HepG2 (cell line): ENCODE measurements at regions not wholly inside any gene's neighbourhood (a gene's known extent, or its start where the extent isn't known, plus 50 kb on each side); places are given as distances from the start of the nearest gene placed in this dataset.

ENCODE experiments used
- CBX2 ChIP-seq, 2 experiments: fragments of 200-600 bp in 1 of 2; sonication (generic); formaldehyde crosslinking in 1 of 2; IDR thresholded peaks; 2 replicates each; pipeline versions ENCODE4 v1.7.0 to v1.8.1; 2018 to 2022; ENCODE audit warnings: low read depth in 2 of 2, low read length in 1 of 2, mild to moderate bottlenecking in 1 of 2, missing genetic modification reagents in 1 of 2
- TF ChIP-seq, protein P1 (sequence below): sonication (generic); formaldehyde crosslinking; IDR thresholded peaks from 2 replicates; pipeline ENCODE4 v1.4.0; 2020; ENCODE audit warnings: missing genetic modification reagents

- TF ChIP-seq CBX2 (IDR thresholded peaks at IDR 0.05; ENCODE audit: low read depth, low read length) (no peak), CBX2 (CRISPR knock-in tag; IDR thresholded peaks at IDR 0.05; ENCODE audit: low read depth) (no peak)
- TF ChIP-seq, protein P1, sequence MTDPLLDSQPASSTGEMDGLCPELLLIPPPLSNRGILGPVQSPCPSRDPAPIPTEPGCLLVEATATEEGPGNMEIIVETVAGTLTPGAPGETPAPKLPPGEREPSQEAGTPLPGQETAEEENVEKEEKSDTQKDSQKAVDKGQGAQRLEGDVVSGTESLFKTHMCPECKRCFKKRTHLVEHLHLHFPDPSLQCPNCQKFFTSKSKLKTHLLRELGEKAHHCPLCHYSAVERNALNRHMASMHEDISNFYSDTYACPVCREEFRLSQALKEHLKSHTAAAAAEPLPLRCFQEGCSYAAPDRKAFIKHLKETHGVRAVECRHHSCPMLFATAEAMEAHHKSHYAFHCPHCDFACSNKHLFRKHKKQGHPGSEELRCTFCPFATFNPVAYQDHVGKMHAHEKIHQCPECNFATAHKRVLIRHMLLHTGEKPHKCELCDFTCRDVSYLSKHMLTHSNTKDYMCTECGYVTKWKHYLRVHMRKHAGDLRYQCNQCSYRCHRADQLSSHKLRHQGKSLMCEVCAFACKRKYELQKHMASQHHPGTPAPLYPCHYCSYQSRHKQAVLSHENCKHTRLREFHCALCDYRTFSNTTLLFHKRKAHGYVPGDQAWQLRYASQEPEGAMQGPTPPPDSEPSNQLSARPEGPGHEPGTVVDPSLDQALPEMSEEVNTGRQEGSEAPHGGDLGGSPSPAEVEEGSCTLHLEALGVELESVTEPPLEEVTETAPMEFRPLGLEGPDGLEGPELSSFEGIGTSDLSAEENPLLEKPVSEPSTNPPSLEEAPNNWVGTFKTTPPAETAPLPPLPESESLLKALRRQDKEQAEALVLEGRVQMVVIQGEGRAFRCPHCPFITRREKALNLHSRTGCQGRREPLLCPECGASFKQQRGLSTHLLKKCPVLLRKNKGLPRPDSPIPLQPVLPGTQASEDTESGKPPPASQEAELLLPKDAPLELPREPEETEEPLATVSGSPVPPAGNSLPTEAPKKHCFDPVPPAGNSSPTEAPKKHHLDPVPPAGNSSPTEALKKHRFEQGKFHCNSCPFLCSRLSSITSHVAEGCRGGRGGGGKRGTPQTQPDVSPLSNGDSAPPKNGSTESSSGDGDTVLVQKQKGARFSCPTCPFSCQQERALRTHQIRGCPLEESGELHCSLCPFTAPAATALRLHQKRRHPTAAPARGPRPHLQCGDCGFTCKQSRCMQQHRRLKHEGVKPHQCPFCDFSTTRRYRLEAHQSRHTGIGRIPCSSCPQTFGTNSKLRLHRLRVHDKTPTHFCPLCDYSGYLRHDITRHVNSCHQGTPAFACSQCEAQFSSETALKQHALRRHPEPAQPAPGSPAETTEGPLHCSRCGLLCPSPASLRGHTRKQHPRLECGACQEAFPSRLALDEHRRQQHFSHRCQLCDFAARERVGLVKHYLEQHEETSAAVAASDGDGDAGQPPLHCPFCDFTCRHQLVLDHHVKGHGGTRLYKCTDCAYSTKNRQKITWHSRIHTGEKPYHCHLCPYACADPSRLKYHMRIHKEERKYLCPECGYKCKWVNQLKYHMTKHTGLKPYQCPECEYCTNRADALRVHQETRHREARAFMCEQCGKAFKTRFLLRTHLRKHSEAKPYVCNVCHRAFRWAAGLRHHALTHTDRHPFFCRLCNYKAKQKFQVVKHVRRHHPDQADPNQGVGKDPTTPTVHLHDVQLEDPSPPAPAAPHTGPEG (CRISPR knock-in tag): no peak
Measured at GRCh38 chr5:58351190-58351589, 108.7 kb downstream of the PLK2 start.
